ENCODE measurements at regions not wholly inside any gene's neighbourhood (a gene's known extent, or its start where the extent isn't known, plus 50 kb on each side); places are given as distances from the start of the nearest gene placed in this dataset.

GRCh38 chr3:104291878-104292277 lies 1074.8 kb upstream of the ALCAM start:
- Histone ChIP-seq H3K27me3 (ENCODE audit: control insufficient read depth, insufficient read depth, low read length) (no peaks in the 10 kb centered on the region), H3K36me3 (ENCODE audit: control insufficient read depth, insufficient read depth, low read length) (no peaks in the 10 kb centered on the region), H3K4me3 (ENCODE audit: low read depth, low read length) (no peak overlapping the region)
- no peak for TF ChIP-seq CTCF (IDR thresholded peaks at IDR 0.05; ENCODE audit: insufficient read depth, low read depth, low read length)
- ChIA-PET POLR2A (no interaction called here), CTCF (interaction anchor here (0.6 kb wide), 1 partner anchor 331 kb away, joined by 3 read pairs; no protein-coding TSS in a partner anchor)
- DNase-seq (ENCODE audit: low read depth) = no peak

GRCh38 chr3:104297617-104298016 lies 1069.1 kb upstream of the ALCAM start:
- no peak for TF ChIP-seq CTCF (IDR thresholded peaks at IDR 0.05; ENCODE audit: insufficient read depth, low read depth, low read length)
- H3K36me3 ChIP-seq (ENCODE audit: control insufficient read depth, insufficient read depth, low read length) = no peaks in the 10 kb centered on the region
- CTCF ChIA-PET = no interaction called here
- no peak overlapping the region for H3K4me3 ChIP-seq (ENCODE audit: low read depth, low read length)
- no peak for DNase-seq (ENCODE audit: low read depth)
- H3K27me3 ChIP-seq (ENCODE audit: control insufficient read depth, insufficient read depth, low read length) = no peaks in the 10 kb centered on the region
- POLR2A ChIA-PET = no interaction called here

- no peak overlapping the region for H3K4me3 ChIP-seq (ENCODE audit: low read depth, low read length)
- TF ChIP-seq CTCF (IDR thresholded peaks at IDR 0.05; ENCODE audit: insufficient read depth, low read depth, low read length) = no peak
- no peak for DNase-seq (ENCODE audit: low read depth)
- no peaks in the 10 kb centered on the region for H3K36me3 ChIP-seq (ENCODE audit: control insufficient read depth, insufficient read depth, low read length)
- CTCF ChIA-PET = no interaction called here
- H3K27me3 ChIP-seq (ENCODE audit: control insufficient read depth, insufficient read depth, low read length) = no peaks in the 10 kb centered on the region
- POLR2A ChIA-PET = no interaction called here
Observed at GRCh38 chr3:104298662-104299061, 1068.0 kb upstream of the ALCAM start.

GRCh38 chr3:104316118-104316517 lies 1050.6 kb upstream of the ALCAM start:
- H3K36me3 ChIP-seq (ENCODE audit: control insufficient read depth, insufficient read depth, low read length) = no peaks in the 10 kb centered on the region
- TF ChIP-seq CTCF (IDR thresholded peaks at IDR 0.05; ENCODE audit: insufficient read depth, low read depth, low read length) = no peak
- ChIA-PET CTCF (no interaction called here), POLR2A (no interaction called here)
- no peaks in the 10 kb centered on the region for H3K27me3 ChIP-seq (ENCODE audit: control insufficient read depth, insufficient read depth, low read length)
- H3K4me3 ChIP-seq (ENCODE audit: low read depth, low read length) = no peak overlapping the region
- DNase-seq (ENCODE audit: low read depth) = no peak

- Histone ChIP-seq H3K4me3 (ENCODE audit: low read depth, low read length) (no peak overlapping the region), H3K27me3 (ENCODE audit: control insufficient read depth, insufficient read depth, low read length) (no peaks in the 10 kb centered on the region), H3K36me3 (ENCODE audit: control insufficient read depth, insufficient read depth, low read length) (no peaks in the 10 kb centered on the region)
- ChIA-PET POLR2A (no interaction called here), CTCF (no interaction called here)
- DNase-seq (ENCODE audit: low read depth) = no peak
- TF ChIP-seq CTCF (IDR thresholded peaks at IDR 0.05; ENCODE audit: insufficient read depth, low read depth, low read length) = no peak
Observed at GRCh38 chr3:104323226-104323625, 1043.5 kb upstream of the ALCAM start.

Data from BJ (cell line).